ENCODE measurements at regions not wholly inside any gene's neighbourhood (a gene's known extent, or its start where the extent isn't known, plus 50 kb on each side); places are given as distances from the start of the nearest gene placed in this dataset.

- Histone ChIP-seq H3K4me1 (ENCODE audit: control insufficient read depth in 4 of 4, insufficient read depth in 4 of 4, low read length in 3 of 4) (no peaks in the 10 kb centered on the region), H3K9ac (ENCODE audit: low read depth in 1 of 2, low read length in 2 of 2) (no peak overlapping the region), H3K4me3 (ENCODE audit: low read depth in 1 of 3, low read length in 3 of 3) (no peak overlapping the region), H3K27ac (ENCODE audit: low read depth in 1 of 2, low read length in 2 of 2) (no peak overlapping the region), H3K9me3 (ENCODE audit: control insufficient read depth in 4 of 4, low read length in 3 of 4) (peaks cover 2 to 4% (median 3%) of the 10 kb centered on the region in 4 donors), H3K36me3 (ENCODE audit: control insufficient read depth in 4 of 4, insufficient read depth in 3 of 4, low read depth in 1 of 4, low read length in 3 of 4) (no peaks in the 10 kb centered on the region), H3K27me3 (ENCODE audit: control insufficient read depth in 4 of 4, insufficient read depth in 4 of 4, low read length in 3 of 4) (peaks cover 0 to 10% (median 1%) of the 10 kb centered on the region in 4 donors)
- TF ChIP-seq MAX (IDR thresholded peaks at IDR 0.05), result no peak
- TF ChIP-seq TAF1 (conservative IDR thresholded peaks at IDR 0.05), result no peak
- no peak for DNase-seq (ENCODE audit: low spot score)
These were observed 89.3 kb upstream of the SIM2 start for GRCh38 chr21:36609654-36610053.

- H3K4me1 ChIP-seq (ENCODE audit: control insufficient read depth in 4 of 4, insufficient read depth in 4 of 4, low read length in 3 of 4), result no peaks in the 10 kb centered on the region
- peaks cover 0 to 15% (median under 1%) of the 10 kb centered on the region in 4 donors for H3K27me3 ChIP-seq (ENCODE audit: control insufficient read depth in 4 of 4, insufficient read depth in 4 of 4, low read length in 3 of 4)
- no peak overlapping the region for H3K27ac ChIP-seq (ENCODE audit: low read depth in 1 of 2, low read length in 2 of 2)
- H3K36me3 ChIP-seq (ENCODE audit: control insufficient read depth in 4 of 4, insufficient read depth in 3 of 4, low read depth in 1 of 4, low read length in 3 of 4), result no peaks in the 10 kb centered on the region
- no peak for DNase-seq (ENCODE audit: low spot score)
- whole genome bisulfite sequencing, result 74% methylated on average over 1 of the region's 1 CpG
- no peak overlapping the region for H3K9ac ChIP-seq (ENCODE audit: low read depth in 1 of 2, low read length in 2 of 2)
- H3K9me3 ChIP-seq (ENCODE audit: control insufficient read depth in 4 of 4, low read length in 3 of 4), result peaks cover 2 to 6% (median 3%) of the 10 kb centered on the region in 4 donors
- no peak overlapping the region for H3K4me3 ChIP-seq (ENCODE audit: low read depth in 1 of 3, low read length in 3 of 3)
- TF ChIP-seq TAF1 (conservative IDR thresholded peaks at IDR 0.05) (no peak), FOXA1 (IDR thresholded peaks at IDR 0.05) (no peak), GABPA (IDR thresholded peaks at IDR 0.05 in 1 of 2, conservative IDR thresholded peaks at IDR 0.05 in 1 of 2) (no peak), FOXA2 (IDR thresholded peaks at IDR 0.05) (no peak), RAD21 (IDR thresholded peaks at IDR 0.05) (no peak)
These were observed 88.7 kb upstream of the SIM2 start for GRCh38 chr21:36610201-36610600.

GRCh38 chr21:36610935-36611334 is 88.0 kb upstream of the SIM2 start:
- Histone ChIP-seq H3K27me3 (ENCODE audit: control insufficient read depth in 4 of 4, insufficient read depth in 4 of 4, low read length in 3 of 4) (peaks cover 0 to 15% (median 0%) of the 10 kb centered on the region in 4 donors), H3K9ac (ENCODE audit: low read depth in 1 of 2, low read length in 2 of 2) (no peak overlapping the region), H3K36me3 (ENCODE audit: control insufficient read depth in 4 of 4, insufficient read depth in 3 of 4, low read depth in 1 of 4, low read length in 3 of 4) (no peaks in the 10 kb centered on the region), H3K4me1 (ENCODE audit: control insufficient read depth in 4 of 4, insufficient read depth in 4 of 4, low read length in 3 of 4) (no peaks in the 10 kb centered on the region), H3K27ac (ENCODE audit: low read depth in 1 of 2, low read length in 2 of 2) (no peak overlapping the region), H3K4me3 (ENCODE audit: low read depth in 1 of 3, low read length in 3 of 3) (no peak overlapping the region), H3K9me3 (ENCODE audit: control insufficient read depth in 4 of 4, low read length in 3 of 4) (peaks cover 2 to 6% (median 3%) of the 10 kb centered on the region in 4 donors)
- WGBS, result 89% methylated on average over 7 of the region's 7 CpGs
- TF ChIP-seq MAX (IDR thresholded peaks at IDR 0.05), result no peak
- TF ChIP-seq HNF4G (IDR thresholded peaks at IDR 0.05), result no peak
- no peak for TF ChIP-seq JUND (IDR thresholded peaks at IDR 0.05)
- DNase-seq (ENCODE audit: low spot score), result no peak

- WGBS, result 81% methylated on average over 8 of the region's 8 CpGs
These were observed 87.5 kb upstream of the SIM2 start for GRCh38 chr21:36611379-36611778.

More at GRCh38 chr21:36611379-36611778, 87.5 kb upstream of the SIM2 start:
- no peak for TF ChIP-seq TAF1 (conservative IDR thresholded peaks at IDR 0.05)
- no peak for TF ChIP-seq RAD21 (IDR thresholded peaks at IDR 0.05)
- TF ChIP-seq GABPA (IDR thresholded peaks at IDR 0.05 in 1 of 2, conservative IDR thresholded peaks at IDR 0.05 in 1 of 2), result no peak
- no peak for TF ChIP-seq ZBTB33 (IDR thresholded peaks at IDR 0.05)
- TF ChIP-seq ATF3 (IDR thresholded peaks at IDR 0.05), result no peak
- TF ChIP-seq EGR1 (IDR thresholded peaks at IDR 0.05; ENCODE audit: low read depth in 2 of 2), result no peak
- no peak for TF ChIP-seq RXRA (IDR thresholded peaks at IDR 0.05)
- TF ChIP-seq FOXA2 (IDR thresholded peaks at IDR 0.05), result no peak
- TF ChIP-seq JUND (IDR thresholded peaks at IDR 0.05), result no peak
- no peak for TF ChIP-seq NR2F2 (IDR thresholded peaks at IDR 0.05)
- no peak for TF ChIP-seq SP1 (IDR thresholded peaks at IDR 0.05)
- no peak for TF ChIP-seq CTCF (IDR thresholded peaks at IDR 0.05; ENCODE audit: low read depth, low read length, missing input control)
- no peak for TF ChIP-seq REST (IDR thresholded peaks at IDR 0.05)
- no peak for DNase-seq (ENCODE audit: low spot score)
- H3K9me3 ChIP-seq (ENCODE audit: control insufficient read depth in 4 of 4, low read length in 3 of 4), result peaks cover 2 to 6% (median 3%) of the 10 kb centered on the region in 4 donors
- no peak overlapping the region for H3K4me3 ChIP-seq (ENCODE audit: low read depth in 1 of 3, low read length in 3 of 3)
- H3K9ac ChIP-seq (ENCODE audit: low read depth in 1 of 2, low read length in 2 of 2), result no peak overlapping the region
- peaks cover 0 to 15% (median 0%) of the 10 kb centered on the region in 4 donors for H3K27me3 ChIP-seq (ENCODE audit: control insufficient read depth in 4 of 4, insufficient read depth in 4 of 4, low read length in 3 of 4)
- H3K27ac ChIP-seq (ENCODE audit: low read depth in 1 of 2, low read length in 2 of 2), result no peak overlapping the region
- no peaks in the 10 kb centered on the region for H3K4me1 ChIP-seq (ENCODE audit: control insufficient read depth in 4 of 4, insufficient read depth in 4 of 4, low read length in 3 of 4)
- H3K36me3 ChIP-seq (ENCODE audit: control insufficient read depth in 4 of 4, insufficient read depth in 3 of 4, low read depth in 1 of 4, low read length in 3 of 4), result no peaks in the 10 kb centered on the region

Measured in liver (tissue), 8 donors.